Panc1 (cell line): ENCODE measurements at regions not wholly inside any gene's neighbourhood (a gene's known extent, or its start where the extent isn't known, plus 50 kb on each side); places are given as distances from the start of the nearest gene placed in this dataset.

Experiments used
- CTCF ChIP-seq: fragments of 450-650 bp; IDR thresholded peaks from 2 replicates; pipeline ENCODE4 v1.5.1; 2017; ENCODE audit warnings: mild to moderate bottlenecking
- POLR2AphosphoS5 ChIP-seq: IDR thresholded peaks from 2 replicates; pipeline ENCODE4 v1.6.1; 2012; ENCODE audit warnings: mild to moderate bottlenecking, low read depth, low read length, moderate library complexity
- REST ChIP-seq, 2 experiments: IDR thresholded peaks; 2 replicates each; pipeline ENCODE4 v1.6.1; 2011 to 2012; ENCODE audit warnings: low read depth in 2 of 2, control low read depth in 1 of 2, low read length in 1 of 2, mild to moderate bottlenecking in 1 of 2, moderate library complexity in 1 of 2; ENCODE audit not compliant: insufficient read depth in 1 of 2
- SIN3A ChIP-seq: IDR thresholded peaks from 2 replicates; pipeline ENCODE4 v1.6.1; 2012; ENCODE audit warnings: low read depth, mild to moderate bottlenecking, low read length, moderate library complexity, borderline replicate concordance; ENCODE audit not compliant: insufficient read depth
- TCF7L2 ChIP-seq: IDR thresholded peaks from 2 replicates; pipeline ENCODE4 v1.6.1; 2011; ENCODE audit warnings: mild to moderate bottlenecking, low read depth, low read length, inconsistent platforms

DNA sequence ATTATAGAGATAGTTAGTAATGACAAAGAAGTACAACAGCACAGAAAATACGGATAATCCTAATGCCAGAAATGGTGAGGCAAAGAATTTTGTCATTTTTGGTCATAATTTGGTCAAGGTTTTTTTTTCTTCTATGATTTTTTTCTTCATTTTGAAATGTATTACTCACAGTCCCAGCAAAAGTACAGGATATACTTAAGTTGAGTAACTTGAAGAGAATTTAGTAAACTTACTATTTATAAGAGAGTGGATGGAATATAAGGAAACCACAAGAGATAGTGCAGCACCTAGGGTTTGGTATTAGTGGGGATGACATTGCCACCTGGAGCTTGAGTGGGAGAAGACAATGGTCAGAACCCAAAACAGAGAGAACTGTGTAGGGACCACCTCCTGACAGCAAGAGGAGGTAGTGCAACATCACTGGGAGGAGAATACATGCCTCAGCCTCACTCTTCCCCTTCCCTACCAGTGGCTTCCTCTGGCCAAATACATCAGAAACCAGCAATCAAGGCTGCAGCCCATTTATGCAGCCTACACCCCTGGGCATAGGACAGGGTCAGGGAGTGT is 434.5 kb upstream of the TRPC7 start:
- TF ChIP-seq CTCF (no peak), TCF7L2 (no peak), POLR2AphosphoS5 (no peak), SIN3A (no peak), REST (IDR thresholded peaks at IDR 0.05; ENCODE audit: insufficient read depth in 1 of 2, low read depth in 2 of 2, low read length in 1 of 2) (no peak)
